ENCODE measurements at regions not wholly inside any gene's neighbourhood (a gene's known extent, or its start where the extent isn't known, plus 50 kb on each side); places are given as distances from the start of the nearest gene placed in this dataset.

DNA sequence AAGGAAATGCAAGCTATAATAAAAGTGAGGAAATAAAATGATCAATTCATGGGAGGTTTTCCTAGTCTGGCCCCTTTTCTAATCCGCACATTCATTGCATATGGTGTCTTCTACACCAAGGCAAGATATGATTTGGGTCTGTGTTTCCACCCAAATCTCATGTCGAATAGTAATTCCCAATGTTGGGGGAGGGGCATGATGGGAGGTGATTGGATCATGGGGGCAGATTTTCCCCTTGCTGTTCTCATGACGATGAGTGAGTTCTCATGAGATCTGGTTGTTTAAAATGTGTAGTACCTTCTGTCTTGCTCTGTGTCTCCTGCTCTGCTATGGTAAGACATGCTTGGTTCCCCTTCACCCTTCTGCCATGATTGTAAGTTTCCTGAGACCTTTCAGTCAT lies 315.4 kb downstream of the CYRIA start:
- TF ChIP-seq CTCF (IDR thresholded peaks at IDR 0.05) (no peak), POLR2A (IDR thresholded peaks at IDR 0.05) (no peak)
